SK-N-SH (cell line): ENCODE measurements at regions not wholly inside any gene's neighbourhood (a gene's known extent, or its start where the extent isn't known, plus 50 kb on each side); places are given as distances from the start of the nearest gene placed in this dataset.
"Not testable (repeated sequence)": the region's sequence is repeated elsewhere in the genome, so short reads cannot be mapped to it uniquely, and the experiment has no call there.

Experiments
- CTCF ChIA-PET: fragments of 300-600, 350-600 bp; formaldehyde crosslinking; extraction: SDS; loops from one replicate; lab custom pipeline; 2021; lab: Yijun Ruan, JAX
- POLR2A ChIA-PET: fragments of 350-600 bp; sonication (Branson Sonifier 250); formaldehyde crosslinking; extraction: SDS; loops from one replicate; lab custom pipeline; 2020; ENCODE audit warnings: antibody characterized with exemption, inconsistent platforms; lab: Yijun Ruan, JAX
- DNase-seq: peaks from one replicate; pipeline ENCODE4 v3.0.0; 2012
- H2AFZ ChIP-seq: fragments of 200-600 bp; sonication (generic); 2 replicates; pipeline ENCODE4 v1.8.1; 2016; ENCODE audit warnings: antibody characterized with exemption, mild to moderate bottlenecking, low read depth
- H3F3A ChIP-seq: fragments of 200-600 bp; sonication (generic); replicated peaks from 2 replicates; pipeline ENCODE3; 2016; ENCODE audit warnings: antibody characterized with exemption, mild to moderate bottlenecking; ENCODE audit not compliant: insufficient read depth
- H3K27ac ChIP-seq, 2 experiments: fragments of 200-500 bp in 1 of 2; fragments of 200-600 bp in 1 of 2; sonication (Bioruptor generic) in 1 of 2; sonication (generic), shearing (Covaris generic) in 1 of 2; 2 replicates each; pipeline versions ENCODE4 v1.5.1 to v1.6.1; 2014 to 2016; ENCODE audit warnings: low read depth in 2 of 2, inconsistent platforms in 1 of 2, low read length in 1 of 2, mild to moderate bottlenecking in 1 of 2, mixed read lengths in 1 of 2
- H3K27me3 ChIP-seq: fragments of 200-600 bp; sonication (generic), shearing (Covaris generic); 2 replicates; pipeline ENCODE4 v1.6.1; 2016; ENCODE audit warnings: mixed run types; ENCODE audit not compliant: insufficient read depth
- H3K36me3 ChIP-seq, 2 experiments: fragments of 200-500 bp in 1 of 2; fragments of 200-600 bp in 1 of 2; sonication (Bioruptor generic) in 1 of 2; sonication (generic) in 1 of 2; replicated peaks in 1 of 2; 2 replicates each; pipeline versions ENCODE3 to v1.5.1; 2014 to 2016; ENCODE audit warnings: low read length in 1 of 2, mild to moderate bottlenecking in 1 of 2; ENCODE audit not compliant: insufficient read depth in 2 of 2, control insufficient read depth in 1 of 2
- H3K4me1 ChIP-seq, 2 experiments: fragments of 200-500 bp in 1 of 2; fragments of 200-600 bp in 1 of 2; sonication (Bioruptor generic) in 1 of 2; sonication (generic), shearing (Covaris generic) in 1 of 2; 2 replicates each; pipeline versions ENCODE4 v1.5.1 to v1.6.1; 2014 to 2016; ENCODE audit warnings: low read depth in 1 of 2, low read length in 1 of 2, mixed run types in 1 of 2; ENCODE audit not compliant: insufficient read depth in 2 of 2, control insufficient read depth in 1 of 2
- H3K4me2 ChIP-seq: fragments of 200-600 bp; sonication (generic), shearing (Covaris generic); 2 replicates; pipeline ENCODE4 v1.6.1; 2017; ENCODE audit warnings: mixed run types
- H3K4me3 ChIP-seq, 2 experiments: fragments of 200-500 bp in 1 of 2; fragments of 200-600 bp in 1 of 2; sonication (Bioruptor generic) in 1 of 2; sonication (generic), shearing (Covaris generic) in 1 of 2; 2 replicates each; pipeline versions ENCODE4 v1.5.1 to v1.8.1; 2014 to 2016; ENCODE audit warnings: low read depth in 2 of 2, inconsistent platforms in 1 of 2, low read length in 1 of 2, mild to moderate bottlenecking in 1 of 2, mixed read lengths in 1 of 2, moderate library complexity in 1 of 2
- H3K79me2 ChIP-seq: fragments of 200-600 bp; sonication (generic); 2 replicates; pipeline ENCODE4 v1.8.1; 2017; ENCODE audit warnings: mild to moderate bottlenecking; ENCODE audit not compliant: insufficient read depth
- H3K9ac ChIP-seq: fragments of 200-600 bp; sonication (generic); 2 replicates; pipeline ENCODE4 v1.6.1; 2017; ENCODE audit warnings: mixed run types
- H3K9me2 ChIP-seq: fragments of 200-600 bp; sonication (generic); 2 replicates; pipeline ENCODE4 v1.6.1; 2017; ENCODE audit warnings: mixed run types
- H3K9me3 ChIP-seq: fragments of 200-600 bp; sonication (generic); 2 replicates; pipeline ENCODE4 v1.6.1; 2017; ENCODE audit warnings: mixed run types, mild to moderate bottlenecking, moderate library complexity
- H4K20me1 ChIP-seq: fragments of 200-600 bp; sonication (generic); 2 replicates; pipeline ENCODE4 v1.6.1; 2017; ENCODE audit warnings: mild to moderate bottlenecking, mixed run types; ENCODE audit not compliant: insufficient read depth
- FOXJ3 ChIP-seq: sonication (generic); formaldehyde crosslinking; IDR thresholded peaks from 2 replicates; pipeline ENCODE4 v1.5.1; 2020; ENCODE audit warnings: mild to moderate bottlenecking, missing genetic modification reagents
- GABPA ChIP-seq: IDR thresholded peaks from 2 replicates; pipeline ENCODE4 v1.4.0; 2012; ENCODE audit warnings: low read depth, mild to moderate bottlenecking
- JUND ChIP-seq: IDR thresholded peaks from 2 replicates; pipeline ENCODE4 v1.4.0; 2012
- MEF2A ChIP-seq: IDR thresholded peaks from 2 replicates; pipeline ENCODE4 v1.4.0; 2012; ENCODE audit warnings: low read depth, borderline replicate concordance
- NRF1 ChIP-seq: IDR thresholded peaks from 2 replicates; pipeline ENCODE4 v1.6.1; 2012; ENCODE audit warnings: low read depth, mild to moderate bottlenecking, low read length
- POLR2AphosphoS5 ChIP-seq: IDR thresholded peaks from 2 replicates; pipeline ENCODE4 v1.6.1; 2012; ENCODE audit warnings: low read depth, low read length
- RCOR1 ChIP-seq: fragments of 150-350 bp; IDR thresholded peaks from 2 replicates; pipeline ENCODE4 v1.6.1; 2017; ENCODE audit warnings: antibody characterized with exemption, low read length
- USF2 ChIP-seq: fragments of 150-350 bp; IDR thresholded peaks from 2 replicates; pipeline ENCODE4 v1.6.1; 2017; ENCODE audit warnings: antibody characterized with exemption, low read length, low read depth, borderline replicate concordance
- ZBTB33 ChIP-seq: IDR thresholded peaks from 2 replicates; pipeline ENCODE4 v1.4.0; 2012; ENCODE audit warnings: low read depth, borderline replicate concordance
- WGBS: methylation state at CpG from one replicate; pipeline ENCODE4 v1.1.6; 2017; ENCODE audit warnings: low lambda C conversion rate; 5-methylcytosine and 5-hydroxymethylcytosine counted together

- no peak for TF ChIP-seq MEF2A
- no peak for TF ChIP-seq JUND
- TF ChIP-seq RCOR1, result no peak
- TF ChIP-seq GABPA, result no peak
- TF ChIP-seq USF2, result no peak
- TF ChIP-seq ZBTB33, result no peak
- no peak for TF ChIP-seq NRF1
- no peak for TF ChIP-seq FOXJ3 (CRISPR knock-in tag)
These were observed 60.9 kb upstream of the CSRP2 start (continued) for GRCh38 chr12:76939701-76940100.

GRCh38 chr12:76936275-76937193 is 57.7 kb upstream of the CSRP2 start:
- Histone ChIP-seq H3K79me2 (no peaks in the 10 kb centered on the region), H3K4me1 (peaks cover 0 to 4% of the 10 kb centered on the region in 2 experiments; a peak in 1 of 4 replicates), H3K9me3 (no peaks in the 10 kb centered on the region), H3F3A (peaks cover under 1% of the 10 kb centered on the region), H3K36me3 (no peaks in the 10 kb centered on the region), H3K4me2 (no peak overlapping the region), H3K9ac (no peak overlapping the region), H3K9me2 (no peaks in the 10 kb centered on the region), H2AFZ (no peak overlapping the region), H4K20me1 (no peaks in the 10 kb centered on the region), H3K27ac (no peak overlapping the region), H3K4me3 (no peak overlapping the region), H3K27me3 (no peaks in the 10 kb centered on the region)
- TF ChIP-seq POLR2AphosphoS5, result no peak
- ChIA-PET POLR2A (no interaction called here), CTCF (no interaction called here)
- no peak for DNase-seq
- 89% methylated on average over 14 of the region's 14 CpGs for WGBS

- POLR2A ChIA-PET, H3K27ac ChIP-seq, H3K79me2 ChIP-seq, H4K20me1 ChIP-seq, H2AFZ ChIP-seq, H3K4me2 ChIP-seq, H3K9me2 ChIP-seq, H3K27me3 ChIP-seq, DNase-seq, H3K36me3 ChIP-seq, H3K9me3 ChIP-seq, H3K4me3 ChIP-seq, H3K4me1 ChIP-seq, H3K9ac ChIP-seq, H3F3A ChIP-seq: not testable (repeated sequence)
- CTCF ChIA-PET, result interaction anchor here (1.1 kb wide), 1 partner anchor 8 kb away, joined by 3 read pairs; no protein-coding TSS in a partner anchor
- 79% methylated on average over 4 of the region's 4 CpGs for WGBS
These were observed 54.6 kb upstream of the CSRP2 start for GRCh38 chr12:76933392-76933791.
